Fibroblast of skin of left biceps (primary cell): ENCODE measurements at regions not wholly inside any gene's neighbourhood (a gene's known extent, or its start where the extent isn't known, plus 50 kb on each side); places are given as distances from the start of the nearest gene placed in this dataset.

Experiments
- DNase-seq, 2 experiments: peaks; one replicate each; pipeline ENCODE4 v3.0.0-alpha.2; 2013; ENCODE audit warnings: low read depth in 2 of 2

DNA sequence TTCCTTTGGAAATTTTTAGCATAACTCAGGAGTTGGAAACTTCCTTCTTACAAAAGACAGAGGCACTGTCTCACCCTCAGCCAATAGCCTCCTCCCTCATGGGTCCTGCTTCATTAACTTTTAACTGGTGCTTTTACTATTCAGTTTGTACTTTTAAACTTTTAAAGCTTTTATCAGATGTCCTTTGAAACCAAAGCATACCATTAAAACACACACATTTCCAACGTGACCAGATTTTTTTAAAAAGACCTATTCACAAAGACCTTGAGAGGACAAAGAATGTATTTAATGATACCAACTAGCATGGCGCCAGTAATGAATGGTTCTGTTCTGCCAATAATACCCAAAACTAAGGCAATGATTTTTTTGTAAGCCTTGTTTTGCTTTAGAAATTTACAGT, 173.6 kb upstream of the EEA1 start:
- DNase-seq, result no peak

DNA sequence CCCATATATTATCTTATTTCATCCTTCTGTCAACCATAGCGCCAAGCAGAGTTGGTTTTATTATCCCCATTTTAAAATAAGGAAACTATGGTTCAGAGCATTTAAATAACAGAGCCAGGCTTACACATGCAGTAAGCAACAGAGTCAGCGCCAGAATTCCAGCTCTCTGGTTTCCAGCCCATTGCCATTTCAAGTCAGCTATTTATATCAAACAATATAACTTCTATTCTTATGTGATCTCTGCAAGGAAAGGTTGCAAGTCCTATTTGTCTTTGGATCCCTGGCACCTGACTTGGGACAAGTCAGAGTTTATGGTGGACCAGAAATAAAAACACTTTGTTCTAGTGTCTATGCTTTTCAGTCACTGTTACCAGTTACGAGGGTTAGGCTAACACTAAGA, 174.1 kb upstream of the EEA1 start:
- no peak for DNase-seq

DNA sequence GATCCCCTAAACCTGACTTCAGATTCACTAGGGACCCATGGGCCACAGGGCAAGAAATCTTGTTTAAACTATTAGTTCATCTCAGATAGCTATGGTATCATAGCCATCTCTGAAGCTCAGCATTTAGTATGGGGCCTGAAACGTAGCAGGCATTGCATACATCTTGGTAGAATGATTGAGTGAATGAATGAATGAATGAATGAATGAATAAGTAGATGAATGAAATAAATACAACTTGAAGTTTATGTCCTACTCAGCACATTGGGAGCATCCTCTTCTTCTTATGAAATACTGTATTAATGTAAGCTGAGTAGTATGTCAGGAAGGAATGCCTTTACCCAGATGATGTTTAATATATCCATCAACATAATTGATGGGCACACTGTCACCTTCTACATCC, 175.4 kb upstream of the EEA1 start:
- no peak for DNase-seq

DNA sequence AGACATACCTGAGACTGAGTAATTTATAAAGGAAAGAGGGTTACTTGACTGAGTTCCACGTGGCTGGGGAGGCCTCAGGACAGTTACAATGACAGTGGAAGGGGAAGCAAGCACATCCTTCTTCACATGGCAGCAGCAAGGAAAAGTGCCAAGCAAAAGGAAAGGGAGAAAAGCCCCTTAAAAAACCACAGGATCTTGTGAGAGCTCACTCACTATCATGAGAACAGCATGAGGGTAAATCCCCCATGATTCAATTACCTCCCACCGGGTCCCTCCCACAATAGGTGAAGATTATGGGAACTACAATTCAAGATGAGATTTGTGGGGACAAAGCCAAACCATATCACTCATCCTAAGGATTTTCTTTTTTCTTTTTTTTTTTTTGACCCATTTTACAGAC, 177.8 kb upstream of the EEA1 start:
- no peak for DNase-seq

DNA sequence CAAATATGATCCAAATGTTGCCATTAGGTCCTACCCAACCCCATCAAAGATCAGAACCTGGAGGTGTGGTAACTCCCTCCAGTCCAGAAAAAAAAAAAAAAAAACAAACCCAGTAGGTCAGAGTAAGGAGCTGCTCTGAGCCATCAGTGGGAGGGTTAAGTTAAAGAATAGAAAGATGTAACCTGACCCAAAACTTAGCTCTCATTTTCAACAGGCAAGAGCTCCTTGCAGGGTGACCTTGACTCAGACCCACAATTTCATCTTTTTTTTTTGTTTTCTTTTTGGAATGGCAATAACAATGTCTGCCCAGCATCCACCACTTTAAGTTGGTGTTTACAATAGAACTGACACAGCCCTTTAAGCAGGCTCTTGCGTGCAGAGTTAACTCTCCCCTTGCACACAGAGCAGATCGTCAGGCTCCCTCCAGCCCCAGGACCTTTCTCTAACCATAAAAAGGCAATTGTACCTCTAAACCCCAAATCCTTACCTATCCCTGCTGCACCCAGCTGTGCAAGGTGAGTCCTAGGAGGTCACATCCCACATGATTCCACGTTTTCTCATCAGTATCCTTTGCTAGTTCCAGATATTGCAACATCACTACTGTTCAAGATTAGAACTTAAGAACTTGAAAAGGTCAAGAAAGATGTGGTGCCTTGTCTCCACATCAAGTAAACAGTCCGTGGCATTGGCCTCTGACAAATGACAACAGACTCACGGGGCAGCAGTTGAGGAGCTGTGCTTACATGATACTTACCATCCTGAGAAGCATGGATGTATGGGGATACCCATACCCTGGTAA, 178.6 kb upstream of the EEA1 start:
- DNase-seq, result no peak

DNA sequence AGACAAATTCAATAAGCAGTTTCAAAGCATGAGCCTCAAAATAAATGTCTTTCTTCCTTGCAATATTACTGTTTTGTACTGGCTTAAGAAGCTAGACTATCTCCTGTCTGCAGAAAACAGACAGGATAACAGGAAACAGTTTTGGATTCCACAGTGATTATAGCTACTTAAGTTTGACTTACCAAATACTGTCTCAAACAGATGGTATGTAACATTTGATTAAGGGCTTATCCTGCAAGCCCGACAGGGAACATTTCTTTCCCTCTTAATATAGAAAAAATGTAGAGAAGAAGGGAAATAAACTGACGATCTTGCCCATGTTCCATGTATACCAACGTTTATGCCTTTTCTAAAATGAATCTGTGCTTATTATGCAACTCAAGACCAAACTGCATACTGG, 179.9 kb upstream of the EEA1 start:
- DNase-seq, result peak; percentile 47 to 50

DNA sequence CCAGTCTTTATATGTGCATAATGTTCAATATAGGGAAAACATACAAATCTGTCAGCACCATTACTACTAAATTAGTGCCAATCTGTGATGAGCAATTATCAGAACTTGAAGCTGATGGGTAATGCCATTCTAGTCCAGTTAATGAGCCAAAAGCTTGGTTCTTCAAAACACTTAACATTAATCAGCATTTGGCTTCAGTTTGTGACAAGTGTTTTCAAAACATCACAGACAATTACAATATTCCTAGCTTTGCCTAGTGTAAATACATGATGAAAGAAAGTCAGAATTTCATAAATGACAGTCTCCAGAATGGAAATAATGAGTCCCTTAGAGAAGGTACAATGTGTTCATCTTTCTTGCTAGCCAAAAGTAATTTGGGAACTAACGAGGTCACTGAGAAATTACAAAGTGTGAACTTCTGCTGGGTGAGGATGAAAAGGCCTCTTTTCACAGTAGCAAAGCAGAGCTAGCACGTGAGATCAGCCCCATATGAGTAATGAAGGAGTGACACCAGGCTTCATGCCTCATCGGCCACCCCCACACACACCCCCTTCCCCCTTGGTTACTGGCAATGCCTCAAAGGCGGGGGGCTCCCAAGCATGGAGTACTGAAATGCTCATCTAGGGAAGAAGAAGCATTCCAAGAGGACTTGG, 180.6 kb upstream of the EEA1 start:
- DNase-seq, result no peak

DNA sequence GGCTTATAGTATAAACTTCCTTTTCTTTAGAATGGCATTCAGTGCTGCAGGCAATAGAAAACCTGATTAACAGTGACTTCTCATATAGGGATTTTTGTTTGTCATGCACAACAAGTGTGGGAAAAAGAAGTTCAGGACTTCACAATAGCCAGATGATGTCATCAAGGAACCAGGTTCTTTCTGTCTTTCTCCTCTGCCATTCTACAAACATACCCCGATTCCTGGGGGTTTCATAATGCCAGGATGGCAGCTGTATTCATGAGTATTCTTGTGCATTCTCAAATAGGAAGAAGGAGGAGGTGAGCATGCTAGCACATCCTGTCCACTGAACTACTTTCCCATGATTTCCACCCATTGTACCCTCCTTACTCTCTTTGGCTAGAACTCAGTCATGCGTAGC, 182.7 kb upstream of the EEA1 start:
- DNase-seq, result no peak

DNA sequence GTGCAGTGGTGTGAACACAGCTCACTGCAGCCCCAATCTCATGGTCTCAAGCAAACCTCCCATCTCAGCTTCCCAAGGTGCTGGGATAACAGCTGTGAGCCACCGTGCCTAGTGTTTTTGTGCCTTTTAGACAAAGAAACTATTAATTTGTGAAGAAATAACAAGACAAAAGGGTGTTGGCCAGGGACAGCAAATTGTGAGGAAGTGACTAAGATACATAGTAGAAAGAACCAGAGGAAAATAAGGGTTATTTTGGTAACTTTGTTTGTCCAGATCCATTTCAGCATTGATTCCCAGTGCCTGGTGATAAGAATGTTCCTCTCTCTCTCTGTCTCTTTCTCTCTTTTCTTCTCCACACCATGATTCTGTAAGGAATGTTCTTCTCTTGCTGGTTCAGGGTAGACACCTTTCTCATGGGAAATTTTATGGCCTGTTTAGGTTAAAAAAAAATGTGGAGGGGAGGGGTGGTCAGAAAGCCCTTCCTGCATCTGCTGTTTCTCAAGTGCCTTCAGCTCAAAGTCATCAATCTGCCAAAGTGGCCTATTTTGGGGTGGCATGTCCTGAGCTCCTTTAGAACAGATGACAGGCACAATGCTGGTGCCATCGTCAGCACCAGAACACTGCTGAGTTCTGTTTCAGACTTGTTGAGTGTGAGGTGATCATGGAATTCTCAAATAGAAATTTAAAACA, 184.4 kb upstream of the EEA1 start:
- DNase-seq, result no peak

DNA sequence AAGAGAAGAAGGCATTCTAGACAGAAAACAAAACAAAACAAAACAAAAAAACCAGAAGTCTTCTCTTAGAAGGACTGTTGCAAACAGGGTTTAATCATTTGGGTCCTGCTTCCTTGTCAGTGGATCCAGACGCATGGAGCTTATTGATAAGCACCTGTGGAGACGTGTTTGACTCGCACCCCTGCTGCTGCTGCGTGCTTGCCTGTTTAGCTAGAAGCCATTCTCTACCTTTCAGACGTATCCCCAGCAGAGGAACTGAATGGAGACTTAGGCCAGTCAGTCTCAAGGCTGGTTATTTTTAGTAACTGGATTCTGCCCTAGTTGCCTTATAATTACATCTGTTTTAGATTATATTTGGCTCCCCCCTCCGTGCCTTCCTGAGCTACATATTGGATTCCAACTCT, 186.1 kb upstream of the EEA1 start:
- peak in 1 of 2 experiments; percentile 57 for DNase-seq

DNA sequence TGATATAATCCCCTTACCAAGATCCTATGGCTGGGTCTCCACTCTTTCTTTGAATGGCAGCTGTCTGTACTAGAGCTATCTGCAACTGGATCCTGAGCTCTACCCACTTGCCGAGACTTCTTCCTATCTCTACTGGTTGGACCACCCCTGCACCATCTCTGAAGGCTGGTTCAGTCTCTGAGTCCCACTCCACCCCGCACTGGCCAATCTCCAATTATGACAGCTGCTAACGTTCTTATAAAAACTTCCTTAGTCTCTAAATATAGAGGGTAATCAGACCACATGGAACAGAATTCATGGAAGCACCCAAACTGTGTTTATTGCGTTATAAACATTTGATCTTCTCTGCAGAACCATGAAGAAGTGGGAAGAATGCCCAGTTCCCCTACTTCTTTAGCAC, 186.6 kb upstream of the EEA1 start:
- DNase-seq, result peak; percentile 41 to 45

DNA sequence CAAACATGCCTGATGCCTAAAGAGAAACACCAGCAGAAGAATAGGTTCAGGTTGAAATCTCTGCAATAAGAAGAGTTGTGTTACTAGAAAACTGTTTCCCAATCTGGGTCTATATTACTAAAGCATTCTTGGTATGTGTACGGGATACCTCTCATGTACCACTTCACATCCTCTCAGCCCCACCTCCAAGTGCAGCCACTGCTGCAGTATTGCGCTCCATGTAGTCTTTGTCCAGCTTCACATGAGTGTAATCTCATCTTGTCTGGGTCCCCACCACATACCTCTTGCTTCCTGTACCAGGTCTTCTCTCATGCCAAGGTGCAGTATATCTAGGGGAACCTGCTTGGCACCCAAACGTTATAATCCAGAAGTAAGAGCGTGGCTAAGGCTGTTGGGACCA, 187.5 kb upstream of the EEA1 start:
- DNase-seq, result no peak

DNA sequence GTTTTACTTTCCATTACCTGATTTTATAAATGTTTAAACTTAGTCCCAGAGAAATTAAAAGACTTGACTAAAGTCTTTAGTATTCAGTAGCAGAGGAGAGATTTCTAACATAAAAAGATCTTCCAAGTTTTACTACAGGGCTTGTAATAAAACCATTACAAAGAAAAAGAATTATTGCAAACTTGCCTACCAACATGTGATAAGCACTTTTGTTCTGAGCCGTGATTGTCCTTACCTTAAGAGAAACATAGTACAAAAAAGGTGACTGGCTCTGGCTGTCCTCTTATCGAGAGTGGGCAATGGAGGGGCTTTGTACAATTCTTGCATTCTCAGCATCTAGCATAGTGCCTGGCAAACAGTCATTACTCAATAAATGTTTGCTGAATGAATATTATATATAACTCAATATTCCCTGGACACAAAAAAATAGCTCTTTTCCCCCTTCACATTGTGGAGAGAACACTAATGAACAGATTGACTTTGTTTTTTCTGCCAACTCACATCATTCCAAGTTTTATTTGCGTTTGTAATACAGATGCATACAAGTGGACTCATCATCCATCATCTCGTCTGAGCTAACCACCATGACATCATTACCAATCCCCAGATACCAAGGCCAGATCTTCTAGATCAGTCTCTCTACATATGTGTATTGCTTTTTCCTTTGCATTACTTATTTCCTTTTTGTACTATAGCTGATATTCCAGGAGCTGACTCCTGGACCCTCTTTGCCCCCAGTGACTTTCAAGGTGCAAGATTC, 192.8 kb upstream of the EEA1 start:
- peak; percentile 84 to 86 for DNase-seq

DNA sequence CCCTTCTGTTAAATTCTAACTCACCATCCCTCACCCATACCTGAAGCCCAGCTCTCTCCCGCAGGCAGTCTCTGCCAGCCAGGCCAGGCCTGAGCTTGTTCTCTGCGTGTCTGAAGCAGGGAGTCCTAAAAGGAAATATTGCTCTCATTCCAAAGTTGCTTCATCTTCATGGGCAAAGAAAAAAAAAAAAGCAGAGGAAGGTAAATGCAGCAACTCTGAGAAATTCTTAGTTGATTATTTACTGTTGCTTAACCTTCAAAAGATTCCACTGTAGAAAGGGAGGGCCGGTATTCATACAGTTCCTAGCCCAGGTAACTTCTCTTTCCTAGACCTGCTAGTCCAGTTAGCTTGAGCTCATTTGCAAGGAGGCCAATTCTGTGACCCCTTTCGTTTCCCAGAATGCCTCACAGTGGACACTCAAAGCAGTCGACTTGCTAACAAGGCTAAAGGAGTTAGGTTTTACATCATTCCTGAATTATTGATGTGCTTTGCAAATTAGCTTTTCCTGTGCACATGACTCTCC, 193.5 kb upstream of the EEA1 start:
- no peak for DNase-seq

DNA sequence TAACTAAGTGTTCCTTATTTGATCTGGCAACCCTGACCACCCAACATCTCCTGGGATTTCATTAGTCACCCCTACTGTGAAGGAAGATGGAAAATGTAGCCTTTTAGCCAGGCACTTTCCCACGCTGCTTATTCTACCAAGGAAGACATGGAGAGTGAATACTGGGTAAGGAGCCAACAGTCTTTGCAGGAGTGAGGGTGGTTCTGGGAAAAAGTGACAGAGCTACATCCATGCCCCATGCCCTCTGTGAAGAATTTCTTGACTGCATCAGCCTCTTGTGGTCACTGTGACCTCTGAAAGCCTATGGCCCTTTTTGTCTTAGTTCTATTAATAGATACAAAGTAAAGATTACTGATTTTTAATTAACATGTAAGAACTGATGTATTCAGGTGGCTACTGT, 196.0 kb upstream of the EEA1 start:
- DNase-seq, result no peak

DNA sequence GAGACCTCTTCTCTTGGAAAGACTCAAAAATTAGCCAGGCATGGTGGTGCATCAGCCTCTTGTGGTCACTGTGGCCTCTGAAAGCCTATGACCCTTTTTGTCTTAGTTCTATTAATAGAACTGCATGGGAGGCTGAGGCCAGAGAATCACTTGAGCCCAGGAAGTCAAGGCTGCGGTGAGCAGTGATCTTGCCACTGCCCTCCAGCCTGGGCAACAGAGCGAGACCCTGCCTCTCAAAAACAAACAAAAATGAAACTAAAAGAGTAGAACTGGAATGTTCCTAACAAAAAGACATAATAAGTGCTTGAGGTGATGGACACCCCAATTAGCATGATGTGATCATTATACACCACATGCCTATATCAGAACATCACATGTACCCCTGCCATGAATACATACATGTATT, 197.0 kb upstream of the EEA1 start:
- no peak for DNase-seq

DNA sequence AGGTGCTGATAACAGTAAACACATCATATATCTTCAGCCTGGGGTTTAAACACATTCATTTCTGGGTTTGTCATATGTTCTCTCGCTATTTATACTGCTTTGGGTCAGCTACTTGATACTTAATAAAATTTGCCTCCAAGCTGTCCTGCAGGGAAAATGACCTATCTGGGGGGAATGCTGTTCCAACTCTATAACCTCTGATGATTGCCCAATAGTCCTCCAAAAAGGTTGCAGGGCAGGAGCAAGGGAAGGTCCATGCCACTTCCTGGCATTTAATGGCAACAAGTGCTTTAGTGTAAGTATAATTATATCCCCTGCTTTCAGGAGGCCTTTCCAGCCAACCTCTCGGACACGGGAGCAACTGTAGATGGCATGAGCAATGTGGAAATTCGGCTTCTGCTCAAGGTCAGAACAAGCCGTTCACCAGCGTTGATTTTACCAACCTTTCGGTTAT, 198.0 kb upstream of the EEA1 start:
- DNase-seq, result no peak

DNA sequence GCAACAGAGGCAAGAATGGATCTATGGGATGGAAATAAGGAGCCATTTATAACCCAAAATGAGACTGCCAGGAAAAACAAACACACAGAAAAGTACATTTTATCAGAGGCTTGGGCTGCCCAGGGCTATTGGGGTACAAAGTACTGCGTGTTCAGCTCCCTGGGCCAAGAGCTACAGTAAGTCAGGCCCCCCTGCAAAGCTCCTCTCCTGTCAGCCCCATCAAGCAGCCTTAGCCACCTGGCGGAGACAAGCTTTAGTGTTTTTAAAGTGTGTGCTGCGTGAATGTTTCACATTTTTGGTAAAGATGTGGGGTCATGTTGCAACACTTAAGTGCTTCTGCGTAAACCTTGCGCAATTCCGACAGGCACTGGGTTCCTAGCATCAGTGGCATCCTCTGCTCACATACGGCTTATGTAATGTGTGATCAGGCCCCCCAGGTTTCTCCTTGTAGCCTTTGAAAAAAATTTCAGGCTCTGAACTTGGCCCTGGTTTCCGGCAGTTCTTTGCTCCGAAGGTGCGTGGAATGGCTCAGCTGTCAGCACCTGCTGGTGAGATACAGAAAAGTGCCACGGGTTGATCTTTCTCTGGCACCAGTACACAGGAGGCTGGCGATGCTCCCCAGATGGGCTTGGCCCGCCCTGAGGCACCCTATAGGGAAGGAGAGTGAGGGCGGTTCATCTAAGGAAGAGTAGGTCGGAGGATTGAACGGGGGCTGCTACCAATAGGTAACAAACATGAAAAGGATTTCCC, 198.7 kb upstream of the EEA1 start:
- DNase-seq, result peak; percentile 84 to 87

DNA sequence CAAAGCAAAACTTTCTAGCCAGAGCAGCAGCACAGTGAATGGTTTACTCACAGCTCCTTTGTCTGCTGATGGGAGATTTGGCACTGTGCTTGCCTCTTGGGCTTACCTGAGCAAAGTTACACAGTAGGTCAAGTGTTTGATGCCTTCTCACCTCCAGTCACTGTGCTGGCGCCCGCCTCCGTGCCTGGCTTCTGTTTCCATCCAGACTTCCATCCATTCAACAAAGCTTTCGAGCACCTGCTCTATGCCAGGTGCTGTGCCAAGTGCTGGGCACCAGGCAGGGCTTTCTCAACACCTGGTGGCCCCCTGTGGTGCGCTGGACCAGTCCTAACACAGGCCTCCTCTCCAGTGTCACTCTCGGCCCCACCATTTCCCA, 199.2 kb upstream of the EEA1 start:
- DNase-seq, result no peak

DNA sequence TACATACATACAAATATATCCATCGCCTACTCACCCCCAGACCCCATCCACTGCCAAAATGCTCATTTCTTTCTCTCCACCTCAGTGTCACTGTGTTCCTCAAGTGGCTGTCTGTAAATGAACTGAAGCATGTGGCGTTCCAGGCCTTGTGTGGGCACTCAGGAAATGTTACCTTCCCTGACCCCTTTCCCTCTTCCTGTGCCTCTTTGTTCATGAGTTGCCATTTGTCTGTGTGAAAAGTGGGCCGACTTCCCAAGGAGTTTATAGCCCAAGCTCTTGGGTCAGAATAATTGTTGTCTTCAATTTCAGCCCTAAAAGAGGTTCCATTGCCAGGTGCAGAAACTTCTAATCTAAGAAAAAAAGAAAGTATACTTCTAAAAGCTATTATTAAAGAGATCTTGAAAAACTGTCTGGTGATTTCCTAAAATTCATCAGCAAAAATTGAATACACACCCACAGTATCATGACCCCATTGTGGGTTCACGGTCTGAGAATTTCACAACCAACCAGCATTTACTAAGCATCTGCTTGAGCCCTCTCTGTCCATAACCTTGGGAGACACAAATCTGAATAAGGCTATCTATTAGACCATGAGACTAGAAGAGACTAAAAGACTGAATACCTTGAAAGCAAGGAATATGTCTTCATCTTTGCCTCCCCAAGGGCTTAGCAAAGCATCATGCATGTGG, 201.4 kb upstream of the EEA1 start:
- DNase-seq, result no peak

DNA sequence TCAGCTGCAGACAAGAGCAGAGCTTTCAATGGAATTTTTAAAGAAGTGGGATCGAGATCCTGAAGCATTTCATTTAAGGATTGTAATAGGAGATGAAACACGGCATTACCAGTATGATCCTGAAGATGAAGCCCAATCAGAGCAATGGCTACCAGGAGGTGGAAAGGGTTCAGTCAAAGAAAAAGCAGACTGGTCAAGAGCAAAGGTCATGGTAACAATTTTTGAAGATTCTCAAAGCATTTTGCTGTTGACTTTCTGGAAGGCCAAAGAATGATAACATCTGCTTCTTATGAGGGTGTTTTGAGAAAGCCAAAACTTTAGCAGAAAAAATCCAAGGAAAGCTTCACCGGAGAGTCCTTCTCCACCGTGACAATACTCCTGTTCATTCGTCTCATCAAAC, 204.3 kb upstream of the EEA1 start:
- no peak for DNase-seq
